ENCODE measurements at regions not wholly inside any gene's neighbourhood (a gene's known extent, or its start where the extent isn't known, plus 50 kb on each side); places are given as distances from the start of the nearest gene placed in this dataset.
A peak's percentile ranks its signal among the peaks of the same experiment; 100 is the strongest.
"Not testable (repeated sequence)": the region's sequence is repeated elsewhere in the genome, so short reads cannot be mapped to it uniquely, and the experiment has no call there.

DNA sequence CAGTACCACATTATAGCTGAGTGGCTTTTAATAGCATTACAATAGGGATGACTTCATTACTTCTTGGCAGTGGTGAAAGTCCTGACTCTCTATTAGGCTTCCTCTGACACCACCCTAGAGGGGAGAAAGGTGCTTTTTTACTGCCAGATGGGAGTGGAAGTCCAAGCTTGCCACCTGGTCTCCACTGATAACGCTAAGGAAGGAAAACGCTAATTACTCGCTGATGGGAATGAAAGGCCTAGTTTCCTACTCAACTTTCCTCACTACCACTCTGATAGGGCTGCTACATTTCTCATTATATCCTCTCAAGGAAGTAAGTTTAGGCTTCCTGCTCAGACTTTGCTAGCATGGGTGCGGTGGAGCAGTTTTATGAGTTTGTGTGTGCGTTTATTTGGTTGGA lies 62.3 kb upstream of the PAGE3 start:
- DNase-seq, result no peak

GRCh38 chrX:55335296-55335695 lies 70.6 kb upstream of the PAGE3 start:
- DNase-seq, result no peak

DNA sequence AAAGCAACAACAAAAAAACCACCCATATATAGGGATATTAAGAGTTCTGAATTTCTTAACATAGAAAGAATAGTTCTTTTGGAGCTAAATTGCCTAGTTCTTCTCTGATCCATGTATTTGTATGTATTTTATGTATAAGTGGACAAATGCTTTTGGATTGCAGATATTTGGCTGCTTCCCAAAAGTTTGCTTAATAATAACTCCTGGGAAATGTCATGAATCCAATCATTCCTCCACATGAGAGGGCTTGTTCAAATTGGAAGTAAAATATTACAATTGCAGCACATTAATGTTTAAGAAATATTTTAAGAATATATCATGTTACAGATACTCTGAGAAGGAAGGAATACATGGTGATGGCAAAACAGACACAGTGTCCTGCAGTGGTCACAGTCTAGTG lies 71.5 kb upstream of the PAGE3 start:
- DNase-seq, result no peak

- DNase-seq, result no peak
Measured at GRCh38 chrX:55340896-55341433, 76.2 kb upstream of the PAGE3 start.

GRCh38 chrX:55342533-55343501 lies 78.1 kb upstream of the PAGE3 start:
- DNase-seq, result peak; percentile 9

GRCh38 chrX:55356609-55357008 lies 91.9 kb upstream of the PAGE3 start:
- DNase-seq, result no peak

DNA sequence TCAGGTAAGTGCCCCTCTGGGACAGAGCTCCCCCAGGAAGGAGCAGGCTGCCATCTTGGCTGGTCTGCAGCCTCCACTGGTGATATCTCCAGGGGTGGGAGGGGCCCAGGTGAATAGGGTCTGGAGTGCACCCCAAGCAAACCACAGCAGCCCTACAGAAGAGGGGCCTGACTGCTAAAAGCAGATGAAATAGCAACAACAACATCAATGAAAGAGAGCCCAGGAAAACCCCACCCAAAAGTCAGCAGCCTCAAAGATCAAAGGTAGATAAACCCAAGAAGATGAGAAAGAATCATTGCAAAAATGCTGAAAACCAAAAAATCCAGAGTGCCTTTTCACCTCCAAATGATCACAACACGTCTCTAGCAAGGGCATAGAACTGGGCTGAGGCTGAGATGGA lies 92.5 kb upstream of the PAGE3 start:
- no peak for DNase-seq

DNA sequence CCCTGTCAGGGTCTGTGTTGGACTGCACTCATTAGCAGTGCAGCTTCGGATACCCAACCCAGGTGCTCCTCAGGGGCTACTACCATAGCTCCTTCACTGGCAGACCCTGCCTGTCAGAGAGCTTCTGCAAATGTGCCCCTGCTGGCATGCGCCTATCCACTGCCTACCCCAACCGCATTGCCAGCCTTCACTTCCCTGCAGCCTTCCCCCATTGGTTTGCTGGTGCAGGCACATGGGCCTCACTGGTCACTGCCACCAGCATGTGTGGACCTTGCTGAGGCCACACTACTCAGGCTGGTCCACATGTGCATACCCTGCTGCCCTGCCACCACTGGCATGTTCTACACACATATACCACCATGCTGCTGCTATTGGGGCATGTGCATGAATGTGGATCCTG lies 72.5 kb upstream of the MAGEH1 start:
- no peak for DNase-seq

DNA sequence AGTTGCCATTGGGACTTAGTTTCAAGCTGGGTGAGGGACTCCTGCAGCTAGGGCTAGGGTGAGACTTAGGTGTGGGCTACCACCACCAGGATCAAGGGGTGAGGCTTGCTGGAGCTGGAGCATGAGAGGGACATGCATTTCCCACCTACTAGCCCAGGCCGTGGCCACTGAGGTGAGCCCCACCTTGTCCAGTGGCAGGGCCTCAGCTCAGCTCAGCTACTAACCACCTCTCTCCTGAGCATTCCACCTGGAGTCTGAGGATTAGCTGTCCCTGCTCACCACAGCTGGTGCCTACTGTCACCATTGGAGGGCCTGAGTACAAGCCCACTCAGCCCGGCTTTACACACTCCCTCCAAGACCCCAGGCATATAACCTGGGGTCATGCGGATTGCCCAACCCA lies 62.6 kb upstream of the MAGEH1 start:
- DNase-seq, result no peak

DNA sequence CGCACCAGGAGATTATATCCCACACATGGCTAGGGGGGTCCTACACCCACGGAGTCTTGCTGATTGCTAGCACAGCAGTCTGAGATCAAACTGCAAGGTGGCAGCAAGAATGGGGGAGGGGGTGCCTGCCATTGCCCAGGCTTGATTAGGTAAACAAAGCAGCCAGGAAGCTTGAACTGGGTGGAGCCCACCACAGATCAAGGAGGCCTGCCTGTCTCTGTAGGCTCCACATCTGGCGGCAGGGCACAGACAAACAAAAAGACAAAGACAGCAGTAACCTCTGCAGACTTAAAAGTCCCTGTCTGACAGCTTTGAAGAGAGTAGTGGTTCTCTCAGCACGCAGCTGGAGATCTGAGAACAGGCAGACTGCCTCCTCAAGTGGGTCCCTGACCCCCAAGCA lies 55.1 kb upstream of the MAGEH1 start:
- DNase-seq, result not testable (repeated sequence)

Data from NCI-H1048 (cell line).